Trophoblast cell (in vitro differentiated cells and primary cell): ENCODE measurements at regions not wholly inside any gene's neighbourhood (a gene's known extent, or its start where the extent isn't known, plus 50 kb on each side); places are given as distances from the start of the nearest gene placed in this dataset.

ENCODE experiments used
- DNase-seq, 2 donors: peaks; one replicate each; pipeline ENCODE4 v3.0.0-alpha.2; 2016
- H2AFZ ChIP-seq: 2 replicates; pipeline ENCODE4 v1.6.1; 2013; ENCODE audit warnings: low read length, moderate library complexity, mild to moderate bottlenecking; ENCODE audit not compliant: insufficient read depth, poor library complexity
- H2AK5ac ChIP-seq: 2 replicates; pipeline ENCODE4 v1.6.1; 2013; ENCODE audit warnings: mild to moderate bottlenecking, low read length
- H2BK120ac ChIP-seq: 2 replicates; pipeline ENCODE4 v1.6.1; 2013; ENCODE audit warnings: low read length, mild to moderate bottlenecking, moderate library complexity; ENCODE audit not compliant: insufficient read depth, poor library complexity
- H2BK12ac ChIP-seq: 2 replicates; pipeline ENCODE4 v1.6.1; 2013; ENCODE audit warnings: mild to moderate bottlenecking, low read length, moderate library complexity
- H2BK5ac ChIP-seq: 2 replicates; pipeline ENCODE4 v1.6.1; 2013; ENCODE audit warnings: low read length, low read depth, moderate library complexity, mild to moderate bottlenecking; ENCODE audit not compliant: poor library complexity
- H3K14ac ChIP-seq: 2 replicates; pipeline ENCODE4 v1.6.1; 2013; ENCODE audit warnings: mild to moderate bottlenecking, low read length
- H3K18ac ChIP-seq: 2 replicates; pipeline ENCODE4 v1.6.1; 2013; ENCODE audit warnings: mild to moderate bottlenecking, low read length
- H3K23ac ChIP-seq: 2 replicates; pipeline ENCODE4 v1.6.1; 2013; ENCODE audit warnings: low read length
- H3K27ac ChIP-seq: 2 replicates; pipeline ENCODE4 v1.5.1; 2013; ENCODE audit warnings: low read depth, mild to moderate bottlenecking, inconsistent platforms, low read length, moderate library complexity
- H3K27me3 ChIP-seq: 2 replicates; pipeline ENCODE4 v1.6.1; 2013; ENCODE audit warnings: inconsistent platforms, mild to moderate bottlenecking, low read length, moderate library complexity; ENCODE audit not compliant: insufficient read depth
- H3K36me3 ChIP-seq, 2 experiments: 1 replicate in 1 of 2; 2 replicates in 1 of 2; pipeline ENCODE4 v1.6.1; 2013; ENCODE audit warnings: low read length in 2 of 2, mild to moderate bottlenecking in 2 of 2, moderate library complexity in 1 of 2; ENCODE audit not compliant: insufficient read depth in 2 of 2, control insufficient read depth in 1 of 2
- H3K4ac ChIP-seq: 2 replicates; pipeline ENCODE4 v1.6.1; 2013; ENCODE audit warnings: low read depth, mild to moderate bottlenecking, low read length, moderate library complexity
- H3K4me1 ChIP-seq, 2 experiments: 1 replicate in 1 of 2; 2 replicates in 1 of 2; pipeline ENCODE4 v1.6.1; 2013; ENCODE audit warnings: low read length in 2 of 2, mild to moderate bottlenecking in 2 of 2, moderate library complexity in 1 of 2; ENCODE audit not compliant: insufficient read depth in 2 of 2, control insufficient read depth in 1 of 2
- H3K4me2 ChIP-seq: 2 replicates; pipeline ENCODE4 v1.6.1; 2013; ENCODE audit warnings: inconsistent platforms, mild to moderate bottlenecking, low read length, moderate library complexity
- H3K4me3 ChIP-seq: 2 replicates; pipeline ENCODE4 v1.5.1; 2013; ENCODE audit warnings: mild to moderate bottlenecking, low read depth, low read length, inconsistent platforms
- H3K79me1 ChIP-seq: one replicate; pipeline ENCODE4 v1.6.1; 2013; ENCODE audit warnings: low read length
- H3K79me2 ChIP-seq: 2 replicates; pipeline ENCODE4 v1.6.1; 2013; ENCODE audit warnings: low read length, mild to moderate bottlenecking; ENCODE audit not compliant: control insufficient read depth, insufficient read depth, poor library complexity
- H3K9ac ChIP-seq: 2 replicates; pipeline ENCODE4 v1.6.1; 2013; ENCODE audit warnings: mild to moderate bottlenecking, low read length
- H3K9me3 ChIP-seq: 2 replicates; pipeline ENCODE4 v1.6.1; 2013; ENCODE audit warnings: low read depth, mild to moderate bottlenecking, control low read depth, inconsistent platforms, low read length; ENCODE audit not compliant: insufficient read depth
- H4K12ac ChIP-seq: 2 replicates; pipeline ENCODE4 v1.6.1; 2013; ENCODE audit warnings: low read depth, mild to moderate bottlenecking, low read length, moderate library complexity
- H4K8ac ChIP-seq: 2 replicates; pipeline ENCODE4 v1.6.1; 2013; ENCODE audit warnings: low read depth, mild to moderate bottlenecking, low read length, moderate library complexity
- H4K91ac ChIP-seq: one replicate; pipeline ENCODE4 v1.6.1; 2013; ENCODE audit warnings: low read depth, mild to moderate bottlenecking, low read length, moderate library complexity
- WGBS: extraction: QIAGEN DNeasy Blood & Tissue Kit; methylation state at CpG from one replicate; pipeline ENCODE4 v1.1.7; 2013; ENCODE audit warnings: missing lambda C conversion rate; ENCODE audit not compliant: insufficient read length, insufficient coverage; ENCODE audit errors: extremely low coverage; 5-methylcytosine and 5-hydroxymethylcytosine counted together

DNA sequence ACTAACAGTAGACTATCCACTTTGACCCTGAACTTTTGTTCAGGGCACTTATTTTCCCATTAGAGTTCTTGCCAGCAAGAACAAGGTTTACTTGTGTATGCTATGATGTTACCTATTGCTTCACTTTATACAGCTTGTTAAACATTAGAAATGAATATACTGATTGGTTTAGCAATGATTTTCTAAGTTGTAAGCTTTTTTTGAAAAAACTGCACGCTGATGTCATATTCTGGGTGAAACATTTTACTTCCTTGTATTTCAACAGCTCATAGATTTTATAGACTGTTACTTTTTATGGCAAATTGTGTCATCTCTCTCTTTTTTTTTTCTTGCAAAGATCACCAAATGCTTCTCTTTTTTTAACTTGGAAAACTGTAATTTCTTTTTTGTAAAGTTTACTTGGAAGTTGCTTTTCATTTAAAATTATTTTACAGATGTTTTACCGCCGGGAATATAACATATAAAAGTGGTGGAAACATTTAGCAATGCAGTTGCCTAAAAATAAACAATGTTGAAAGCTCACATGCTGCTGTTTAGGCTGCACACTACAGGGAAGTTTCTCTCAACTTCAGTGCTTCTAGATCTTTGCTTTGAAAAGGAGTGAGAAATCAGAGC lies 215.3 kb upstream of the NFIA start:
- no peak overlapping the region for H3K4ac ChIP-seq
- no CpG with 5 or more reads among the region's 3 CpGs for WGBS

DNA sequence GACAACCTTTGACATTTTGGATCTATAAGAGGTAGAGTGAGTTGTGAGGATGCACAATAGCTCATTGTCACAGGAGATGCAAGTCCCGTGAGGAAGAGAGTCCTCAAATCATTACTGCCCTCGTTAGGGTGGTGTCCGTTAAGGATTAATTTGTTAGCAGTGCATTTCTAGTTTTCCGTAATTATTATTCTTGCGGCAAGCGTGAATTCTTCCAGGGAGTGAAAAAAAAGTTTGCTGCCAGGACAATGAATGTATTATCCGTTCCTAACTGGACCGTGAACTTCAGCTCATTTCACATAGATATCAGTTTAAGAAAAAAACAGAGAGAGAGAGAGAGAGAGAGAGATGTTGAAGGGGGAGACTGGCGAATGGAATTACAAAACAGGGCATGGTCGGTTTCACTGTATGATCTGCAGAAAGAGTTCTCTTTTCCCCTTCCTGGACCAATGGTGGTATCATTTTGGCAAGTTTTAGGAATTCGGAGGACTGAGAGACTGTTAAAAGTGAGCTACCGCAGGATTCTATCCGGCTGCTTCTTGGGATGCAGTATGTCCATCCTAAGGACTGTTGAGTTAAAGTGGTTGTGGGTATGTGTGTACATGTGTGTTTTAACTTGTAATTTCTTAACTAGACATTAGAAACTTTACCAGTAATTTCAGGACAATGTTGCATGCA lies 216.0 kb upstream of the NFIA start:
- Histone ChIP-seq H3K18ac (no peak overlapping the region), H3K36me3 (no peaks in the 10 kb centered on the region), H3K23ac (no peak overlapping the region), H2BK5ac (no peak overlapping the region), H2AFZ (no peak overlapping the region), H3K4ac (no peak overlapping the region), H3K79me2 (no peaks in the 10 kb centered on the region), H4K12ac (no peak overlapping the region), H3K9ac (no peak overlapping the region), H3K79me1 (no peaks in the 10 kb centered on the region), H3K4me2 (no peak overlapping the region), H2AK5ac (no peak overlapping the region), H2BK120ac (no peak overlapping the region), H3K4me3 (no peak overlapping the region), H2BK12ac (no peak overlapping the region), H4K91ac (no peak overlapping the region), H3K27me3 (no peaks in the 10 kb centered on the region), H3K4me1 (peaks cover 0 to 2% of the 10 kb centered on the region in 2 experiments), H3K9me3 (no peaks in the 10 kb centered on the region), H3K14ac (no peak overlapping the region), H3K27ac (no peak overlapping the region), H4K8ac (no peak overlapping the region)
- no CpG with 5 or more reads among the region's 13 CpGs for WGBS
- no peak for DNase-seq

More for the DNA sequence above, 215.3 kb upstream of the NFIA start:
- Histone ChIP-seq H3K27me3 (no peaks in the 10 kb centered on the region), H2BK120ac (no peak overlapping the region), H3K27ac (no peak overlapping the region), H2BK12ac (no peak overlapping the region), H3K14ac (no peak overlapping the region), H3K9ac (no peak overlapping the region), H3K4me2 (no peak overlapping the region), H3K23ac (no peak overlapping the region), H3K18ac (no peak overlapping the region), H4K12ac (no peak overlapping the region), H3K79me1 (no peaks in the 10 kb centered on the region), H3K4me3 (no peak overlapping the region), H3K9me3 (no peaks in the 10 kb centered on the region), H3K4me1 (peaks cover 0 to 2% of the 10 kb centered on the region in 2 experiments), H3K79me2 (no peaks in the 10 kb centered on the region), H3K36me3 (no peaks in the 10 kb centered on the region), H2AFZ (no peak overlapping the region), H2BK5ac (no peak overlapping the region), H2AK5ac (no peak overlapping the region), H4K91ac (no peak overlapping the region), H4K8ac (no peak overlapping the region)
- DNase-seq, result peak in 1 of 2 donors; percentile 16

- H3K4me1 ChIP-seq, result peaks cover 0 to 2% of the 10 kb centered on the region in 2 experiments
- no peak overlapping the region for H3K4me2 ChIP-seq
- no peak overlapping the region for H3K18ac ChIP-seq
- H2BK12ac ChIP-seq, result no peak overlapping the region
- peak; percentile 29 to 72 for DNase-seq
- no peak overlapping the region for H3K27ac ChIP-seq
- H2AFZ ChIP-seq, result no peak overlapping the region
- H3K36me3 ChIP-seq, result no peaks in the 10 kb centered on the region
- H2AK5ac ChIP-seq, result no peak overlapping the region
- H3K9me3 ChIP-seq, result no peaks in the 10 kb centered on the region
- H4K8ac ChIP-seq, result no peak overlapping the region
- H3K9ac ChIP-seq, result no peak overlapping the region
- H3K23ac ChIP-seq, result no peak overlapping the region
- H2BK5ac ChIP-seq, result no peak overlapping the region
- H3K79me2 ChIP-seq, result no peaks in the 10 kb centered on the region
- no peak overlapping the region for H3K4me3 ChIP-seq
- WGBS, result no CpG with 5 or more reads among the region's 8 CpGs
- H4K12ac ChIP-seq, result no peak overlapping the region
- no peak overlapping the region for H4K91ac ChIP-seq
- H3K79me1 ChIP-seq, result no peaks in the 10 kb centered on the region
- no peaks in the 10 kb centered on the region for H3K27me3 ChIP-seq
- H3K4ac ChIP-seq, result no peak overlapping the region
- no peak overlapping the region for H3K14ac ChIP-seq
- no peak overlapping the region for H2BK120ac ChIP-seq
Measured at GRCh38 chr1:60865166-60865565, 217.2 kb upstream of the NFIA start.

- H3K4me3 ChIP-seq, result no peak overlapping the region
- no peak overlapping the region for H3K23ac ChIP-seq
- no peak overlapping the region for H3K14ac ChIP-seq
- H4K91ac ChIP-seq, result no peak overlapping the region
- no peak overlapping the region for H2BK12ac ChIP-seq
- H2BK5ac ChIP-seq, result no peak overlapping the region
- H3K4me2 ChIP-seq, result no peak overlapping the region
- H3K27me3 ChIP-seq, result no peaks in the 10 kb centered on the region
- no peak overlapping the region for H2BK120ac ChIP-seq
- H3K18ac ChIP-seq, result no peak overlapping the region
- H2AFZ ChIP-seq, result no peak overlapping the region
- no peak overlapping the region for H2AK5ac ChIP-seq
- WGBS, result no CpG with 5 or more reads among the region's 5 CpGs
- no peak overlapping the region for H4K12ac ChIP-seq
- H4K8ac ChIP-seq, result no peak overlapping the region
- H3K79me1 ChIP-seq, result no peaks in the 10 kb centered on the region
- H3K4ac ChIP-seq, result no peak overlapping the region
- no peaks in the 10 kb centered on the region for H3K79me2 ChIP-seq
- no peaks in the 10 kb centered on the region for H3K9me3 ChIP-seq
- no peak overlapping the region for H3K27ac ChIP-seq
- no peak overlapping the region for H3K9ac ChIP-seq
- peaks cover 0 to 2% of the 10 kb centered on the region in 2 experiments for H3K4me1 ChIP-seq
- no peaks in the 10 kb centered on the region for H3K36me3 ChIP-seq
- DNase-seq, result no peak
Measured at GRCh38 chr1:60864722-60865121, 217.6 kb upstream of the NFIA start.
